ENCODE measurements at regions not wholly inside any gene's neighbourhood (a gene's known extent, or its start where the extent isn't known, plus 50 kb on each side); places are given as distances from the start of the nearest gene placed in this dataset.

DNA sequence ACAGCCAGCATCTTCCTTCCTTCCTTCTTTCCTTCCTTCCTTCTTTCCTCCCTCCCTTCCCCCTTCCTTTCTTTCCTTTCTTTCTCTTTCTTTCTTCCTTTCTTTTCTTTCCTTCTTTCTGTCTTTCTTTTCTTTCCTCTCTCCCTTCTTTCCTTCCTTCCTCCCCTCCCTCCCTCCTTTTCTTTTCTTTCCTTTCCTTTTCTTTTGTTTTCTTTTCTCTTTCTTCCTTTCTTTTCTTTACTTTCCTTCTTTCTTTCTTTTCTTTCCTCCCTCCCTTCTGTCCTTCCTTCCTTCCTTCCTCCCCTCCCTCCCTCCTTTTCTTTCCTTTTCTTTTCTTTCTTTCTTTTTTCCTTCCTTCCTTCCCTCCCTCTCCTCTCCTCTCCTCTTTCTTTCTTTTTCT, 296.0 kb upstream of the LRRTM4 start:
- H3K4me3 ChIP-seq (ENCODE audit: low read depth, low read length, poor library complexity, severe bottlenecking): no peak overlapping the region
- H3K4me1 ChIP-seq (ENCODE audit: insufficient read depth, low read length, severe bottlenecking): no peaks in the 10 kb centered on the region
- H3F3A ChIP-seq (ENCODE audit: insufficient read depth, low read length): no peaks in the 10 kb centered on the region
- no peak overlapping the region for H3K4me2 ChIP-seq (ENCODE audit: low read length)
- no peak overlapping the region for H3K27ac ChIP-seq (ENCODE audit: low read depth, low read length, poor library complexity, severe bottlenecking)
- H3K9ac ChIP-seq (ENCODE audit: low read length): no peak overlapping the region
- H4K20me1 ChIP-seq (ENCODE audit: insufficient read depth, low read length): no peaks in the 10 kb centered on the region
- H3K36me3 ChIP-seq (ENCODE audit: insufficient read depth, low read length): no peaks in the 10 kb centered on the region
- no peaks in the 10 kb centered on the region for H3K27me3 ChIP-seq (ENCODE audit: insufficient read depth, low read length)
- no peaks in the 10 kb centered on the region for H3K79me2 ChIP-seq (ENCODE audit: insufficient read depth, low read length)
- TF ChIP-seq EZH2 (IDR thresholded peaks at IDR 0.05; ENCODE audit: borderline replicate concordance, low read length): no peak
- TF ChIP-seq, protein P1, sequence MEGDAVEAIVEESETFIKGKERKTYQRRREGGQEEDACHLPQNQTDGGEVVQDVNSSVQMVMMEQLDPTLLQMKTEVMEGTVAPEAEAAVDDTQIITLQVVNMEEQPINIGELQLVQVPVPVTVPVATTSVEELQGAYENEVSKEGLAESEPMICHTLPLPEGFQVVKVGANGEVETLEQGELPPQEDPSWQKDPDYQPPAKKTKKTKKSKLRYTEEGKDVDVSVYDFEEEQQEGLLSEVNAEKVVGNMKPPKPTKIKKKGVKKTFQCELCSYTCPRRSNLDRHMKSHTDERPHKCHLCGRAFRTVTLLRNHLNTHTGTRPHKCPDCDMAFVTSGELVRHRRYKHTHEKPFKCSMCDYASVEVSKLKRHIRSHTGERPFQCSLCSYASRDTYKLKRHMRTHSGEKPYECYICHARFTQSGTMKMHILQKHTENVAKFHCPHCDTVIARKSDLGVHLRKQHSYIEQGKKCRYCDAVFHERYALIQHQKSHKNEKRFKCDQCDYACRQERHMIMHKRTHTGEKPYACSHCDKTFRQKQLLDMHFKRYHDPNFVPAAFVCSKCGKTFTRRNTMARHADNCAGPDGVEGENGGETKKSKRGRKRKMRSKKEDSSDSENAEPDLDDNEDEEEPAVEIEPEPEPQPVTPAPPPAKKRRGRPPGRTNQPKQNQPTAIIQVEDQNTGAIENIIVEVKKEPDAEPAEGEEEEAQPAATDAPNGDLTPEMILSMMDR (IDR thresholded peaks at IDR 0.05; ENCODE audit: low read length): no peak
- no peaks in the 10 kb centered on the region for H3K9me2 ChIP-seq (ENCODE audit: low read depth, low read length)
- no peak overlapping the region for H2AFZ ChIP-seq (ENCODE audit: low read length)
- no peaks in the 10 kb centered on the region for H3K9me3 ChIP-seq (ENCODE audit: low read length)

DNA sequence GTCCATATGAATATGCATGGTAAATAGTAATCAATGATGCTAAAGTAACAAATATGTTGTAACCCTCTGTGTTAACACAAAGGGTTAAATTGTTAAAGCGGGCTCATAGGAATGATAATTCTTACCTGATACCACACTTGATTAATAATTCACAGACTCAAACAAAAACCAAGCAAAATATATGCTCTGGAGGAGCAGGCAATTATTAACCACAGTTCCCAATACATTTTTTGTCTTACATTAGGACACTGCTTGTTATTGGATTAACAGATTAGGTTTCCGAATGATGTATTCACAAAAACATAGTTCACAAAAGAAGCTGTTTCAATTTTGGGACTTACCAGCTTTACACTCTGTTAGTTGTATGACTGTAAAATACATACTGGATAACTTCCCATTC, 300.9 kb upstream of the LRRTM4 start:
- Histone ChIP-seq H2AFZ (ENCODE audit: low read length) (no peak overlapping the region), H3K4me2 (ENCODE audit: low read length) (no peak overlapping the region), H3K4me1 (ENCODE audit: insufficient read depth, low read length, severe bottlenecking) (no peaks in the 10 kb centered on the region), H4K20me1 (ENCODE audit: insufficient read depth, low read length) (no peaks in the 10 kb centered on the region), H3K4me3 (ENCODE audit: low read depth, low read length, poor library complexity, severe bottlenecking) (no peak overlapping the region), H3F3A (ENCODE audit: insufficient read depth, low read length) (no peaks in the 10 kb centered on the region), H3K27ac (ENCODE audit: low read depth, low read length, poor library complexity, severe bottlenecking) (no peak overlapping the region), H3K79me2 (ENCODE audit: insufficient read depth, low read length) (no peaks in the 10 kb centered on the region), H3K36me3 (ENCODE audit: insufficient read depth, low read length) (no peaks in the 10 kb centered on the region), H3K9me3 (ENCODE audit: low read length) (no peaks in the 10 kb centered on the region), H3K9me2 (ENCODE audit: low read depth, low read length) (no peaks in the 10 kb centered on the region), H3K9ac (ENCODE audit: low read length) (no peak overlapping the region), H3K27me3 (ENCODE audit: insufficient read depth, low read length) (no peaks in the 10 kb centered on the region)
- TF ChIP-seq, protein P1 (IDR thresholded peaks at IDR 0.05; ENCODE audit: low read length): no peak
- no peak for TF ChIP-seq EZH2 (IDR thresholded peaks at IDR 0.05; ENCODE audit: borderline replicate concordance, low read length)

DNA sequence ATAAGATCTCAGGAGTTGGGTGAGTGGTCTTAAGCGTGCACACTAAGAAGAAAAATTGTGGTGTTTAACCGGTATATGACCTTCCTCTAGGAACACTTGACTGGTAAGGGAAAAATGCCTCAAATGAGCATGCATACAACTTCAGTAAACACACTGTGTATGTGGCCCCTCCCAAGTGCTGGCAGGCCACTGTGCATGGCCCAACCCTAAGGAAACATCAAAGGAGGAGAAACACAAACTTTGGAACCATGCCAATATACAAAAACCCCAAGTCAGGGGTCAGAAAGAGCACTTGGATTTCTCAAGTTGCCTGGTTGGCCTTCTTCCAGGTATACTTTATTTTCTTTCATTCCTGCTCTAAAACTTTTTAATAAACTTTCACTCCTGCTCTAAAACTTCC, 308.9 kb upstream of the LRRTM4 start:
- Histone ChIP-seq H3K4me2 (ENCODE audit: low read length) (no peak overlapping the region), H3K4me3 (ENCODE audit: low read depth, low read length, poor library complexity, severe bottlenecking) (no peak overlapping the region), H3F3A (ENCODE audit: insufficient read depth, low read length) (no peaks in the 10 kb centered on the region), H3K9ac (ENCODE audit: low read length) (no peak overlapping the region), H3K27me3 (ENCODE audit: insufficient read depth, low read length) (no peaks in the 10 kb centered on the region), H3K9me3 (ENCODE audit: low read length) (no peaks in the 10 kb centered on the region), H3K9me2 (ENCODE audit: low read depth, low read length) (no peaks in the 10 kb centered on the region), H3K27ac (ENCODE audit: low read depth, low read length, poor library complexity, severe bottlenecking) (no peak overlapping the region), H3K4me1 (ENCODE audit: insufficient read depth, low read length, severe bottlenecking) (no peaks in the 10 kb centered on the region), H3K79me2 (ENCODE audit: insufficient read depth, low read length) (no peaks in the 10 kb centered on the region), H4K20me1 (ENCODE audit: insufficient read depth, low read length) (no peaks in the 10 kb centered on the region), H3K36me3 (ENCODE audit: insufficient read depth, low read length) (no peaks in the 10 kb centered on the region), H2AFZ (ENCODE audit: low read length) (no peak overlapping the region)
- no peak for TF ChIP-seq EZH2 (IDR thresholded peaks at IDR 0.05; ENCODE audit: borderline replicate concordance, low read length)
- TF ChIP-seq, protein P1 (IDR thresholded peaks at IDR 0.05; ENCODE audit: low read length): no peak

Data from OCI-LY1 (cell line).